Thyroid gland (tissue), 4 donors: ENCODE measurements at regions not wholly inside any gene's neighbourhood (a gene's known extent, or its start where the extent isn't known, plus 50 kb on each side); places are given as distances from the start of the nearest gene placed in this dataset.

Source experiments
- POLR2A ChIP-seq, 2 donors: fragments of 450-650 bp; IDR thresholded peaks; one replicate each; pipeline ENCODE4 v1.6.1; 2017; ENCODE audit warnings: antibody characterized with exemption in 2 of 2, mild to moderate bottlenecking in 2 of 2, moderate library complexity in 1 of 2
- TF ChIP-seq, protein P1 (sequence below), 6 experiments: fragments of 200-600 bp in 3 of 6; fragments of 450-650 bp in 3 of 6; sonication (generic) in 3 of 6; IDR thresholded peaks; one replicate each; pipeline ENCODE4 v1.5.1; 2016 to 2019; ENCODE audit warnings: antibody characterized with exemption in 6 of 6, mild to moderate bottlenecking in 2 of 6, inconsistent platforms in 1 of 6, moderate library complexity in 1 of 6

DNA sequence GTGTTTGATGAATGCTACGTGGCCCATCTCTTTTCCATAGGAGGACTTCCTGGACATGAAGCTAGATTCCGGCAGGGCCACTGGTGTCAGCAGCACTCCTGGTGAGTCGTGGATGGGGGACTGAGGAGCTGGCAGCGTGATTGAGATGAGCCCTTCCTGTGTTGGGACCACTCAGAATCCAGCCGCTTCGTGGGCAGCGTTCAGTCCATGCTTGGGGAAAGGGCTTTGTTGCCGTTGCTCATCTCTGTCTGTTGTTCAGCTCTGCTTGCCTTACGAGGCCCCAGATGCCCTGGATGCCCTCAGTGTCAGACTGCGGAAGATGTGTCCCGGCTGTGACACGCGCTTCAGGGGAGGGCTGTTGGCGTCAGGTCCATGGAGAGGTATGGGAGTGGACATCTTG lies 127.1 kb upstream of the RTL1 start:
- no peak for TF ChIP-seq POLR2A (IDR thresholded peaks at IDR 0.05)
- TF ChIP-seq, protein P1, sequence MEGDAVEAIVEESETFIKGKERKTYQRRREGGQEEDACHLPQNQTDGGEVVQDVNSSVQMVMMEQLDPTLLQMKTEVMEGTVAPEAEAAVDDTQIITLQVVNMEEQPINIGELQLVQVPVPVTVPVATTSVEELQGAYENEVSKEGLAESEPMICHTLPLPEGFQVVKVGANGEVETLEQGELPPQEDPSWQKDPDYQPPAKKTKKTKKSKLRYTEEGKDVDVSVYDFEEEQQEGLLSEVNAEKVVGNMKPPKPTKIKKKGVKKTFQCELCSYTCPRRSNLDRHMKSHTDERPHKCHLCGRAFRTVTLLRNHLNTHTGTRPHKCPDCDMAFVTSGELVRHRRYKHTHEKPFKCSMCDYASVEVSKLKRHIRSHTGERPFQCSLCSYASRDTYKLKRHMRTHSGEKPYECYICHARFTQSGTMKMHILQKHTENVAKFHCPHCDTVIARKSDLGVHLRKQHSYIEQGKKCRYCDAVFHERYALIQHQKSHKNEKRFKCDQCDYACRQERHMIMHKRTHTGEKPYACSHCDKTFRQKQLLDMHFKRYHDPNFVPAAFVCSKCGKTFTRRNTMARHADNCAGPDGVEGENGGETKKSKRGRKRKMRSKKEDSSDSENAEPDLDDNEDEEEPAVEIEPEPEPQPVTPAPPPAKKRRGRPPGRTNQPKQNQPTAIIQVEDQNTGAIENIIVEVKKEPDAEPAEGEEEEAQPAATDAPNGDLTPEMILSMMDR (IDR thresholded peaks at IDR 0.05), result no peak
